Glutamatergic neuron (in vitro differentiated cells): ENCODE measurements at regions not wholly inside any gene's neighbourhood (a gene's known extent, or its start where the extent isn't known, plus 50 kb on each side); places are given as distances from the start of the nearest gene placed in this dataset.
"Not testable (repeated sequence)": the region's sequence is repeated elsewhere in the genome, so short reads cannot be mapped to it uniquely, and the experiment has no call there.

Experiments used
- DNase-seq: peaks from one replicate; pipeline ENCODE4 v3.0.0; 2022
- H3K27ac Mint-ChIP-seq: one replicate; pipeline ENCODE4 v1.8.0; 2020; ENCODE audit warnings: mild to moderate bottlenecking, mixed read lengths, inconsistent platforms; ENCODE audit not compliant: unreplicated experiment
- H3K27me3 Mint-ChIP-seq: one replicate; pipeline ENCODE4 v1.8.0; 2020; ENCODE audit warnings: mild to moderate bottlenecking, moderate library complexity, mixed read lengths, inconsistent platforms; ENCODE audit not compliant: unreplicated experiment
- H3K36me3 Mint-ChIP-seq: one replicate; pipeline ENCODE4 v1.8.0; 2020; ENCODE audit warnings: mild to moderate bottlenecking, mixed read lengths, inconsistent platforms; ENCODE audit not compliant: unreplicated experiment
- H3K4me1 Mint-ChIP-seq: one replicate; pipeline ENCODE4 v1.8.0; 2020; ENCODE audit warnings: mild to moderate bottlenecking, low read depth, mixed read lengths, inconsistent platforms; ENCODE audit not compliant: unreplicated experiment
- H3K4me3 Mint-ChIP-seq: one replicate; pipeline ENCODE4 v1.8.0; 2020; ENCODE audit warnings: mild to moderate bottlenecking, mixed read lengths, inconsistent platforms; ENCODE audit not compliant: unreplicated experiment
- H3K9me3 Mint-ChIP-seq: one replicate; pipeline ENCODE4 v1.8.0; 2020; ENCODE audit warnings: mild to moderate bottlenecking, moderate library complexity, mixed read lengths, inconsistent platforms; ENCODE audit not compliant: unreplicated experiment
- TF ChIP-seq, protein P1 (sequence below): fragments of 200-600 bp; sonication (generic); IDR thresholded peaks from one replicate; pipeline ENCODE4 v1.5.0; 2021; ENCODE audit not compliant: partially characterized antibody, unreplicated experiment

DNA sequence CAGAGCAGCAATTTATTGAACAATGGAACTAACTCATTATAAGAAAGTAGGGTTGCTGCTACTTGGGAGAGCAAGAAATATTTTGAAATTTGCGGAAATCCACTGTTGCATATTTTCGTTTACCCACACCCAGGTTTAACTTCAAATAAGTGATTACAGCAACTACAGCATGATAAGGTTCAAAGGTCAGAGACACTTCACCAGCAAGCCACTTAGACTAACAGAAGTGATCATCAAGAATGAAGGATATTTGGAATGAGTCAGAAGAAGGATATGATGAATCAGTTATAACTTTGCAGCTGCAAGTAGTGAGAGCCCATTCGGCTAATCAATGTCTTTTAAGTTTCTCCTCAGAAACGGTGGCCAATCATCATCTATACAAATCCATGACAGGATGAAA is 199.3 kb downstream of the TMA16 start:
- H3K36me3 Mint-ChIP-seq: no peaks in the 10 kb centered on the region
- TF ChIP-seq, protein P1, sequence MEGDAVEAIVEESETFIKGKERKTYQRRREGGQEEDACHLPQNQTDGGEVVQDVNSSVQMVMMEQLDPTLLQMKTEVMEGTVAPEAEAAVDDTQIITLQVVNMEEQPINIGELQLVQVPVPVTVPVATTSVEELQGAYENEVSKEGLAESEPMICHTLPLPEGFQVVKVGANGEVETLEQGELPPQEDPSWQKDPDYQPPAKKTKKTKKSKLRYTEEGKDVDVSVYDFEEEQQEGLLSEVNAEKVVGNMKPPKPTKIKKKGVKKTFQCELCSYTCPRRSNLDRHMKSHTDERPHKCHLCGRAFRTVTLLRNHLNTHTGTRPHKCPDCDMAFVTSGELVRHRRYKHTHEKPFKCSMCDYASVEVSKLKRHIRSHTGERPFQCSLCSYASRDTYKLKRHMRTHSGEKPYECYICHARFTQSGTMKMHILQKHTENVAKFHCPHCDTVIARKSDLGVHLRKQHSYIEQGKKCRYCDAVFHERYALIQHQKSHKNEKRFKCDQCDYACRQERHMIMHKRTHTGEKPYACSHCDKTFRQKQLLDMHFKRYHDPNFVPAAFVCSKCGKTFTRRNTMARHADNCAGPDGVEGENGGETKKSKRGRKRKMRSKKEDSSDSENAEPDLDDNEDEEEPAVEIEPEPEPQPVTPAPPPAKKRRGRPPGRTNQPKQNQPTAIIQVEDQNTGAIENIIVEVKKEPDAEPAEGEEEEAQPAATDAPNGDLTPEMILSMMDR: no peak
- peaks cover 2% of the 10 kb centered on the region for H3K4me1 Mint-ChIP-seq
- no peak for DNase-seq
- no peak overlapping the region for H3K27ac Mint-ChIP-seq
- no peaks in the 10 kb centered on the region for H3K27me3 Mint-ChIP-seq
- no peaks in the 10 kb centered on the region for H3K9me3 Mint-ChIP-seq
- no peak overlapping the region for H3K4me3 Mint-ChIP-seq

GRCh38 chr4:163694385-163694784 is 199.9 kb downstream of the TMA16 start:
- no peaks in the 10 kb centered on the region for H3K4me1 Mint-ChIP-seq
- TF ChIP-seq, protein P1: no peak
- H3K36me3 Mint-ChIP-seq: no peaks in the 10 kb centered on the region
- DNase-seq: no peak
- H3K27me3 Mint-ChIP-seq: no peaks in the 10 kb centered on the region
- H3K9me3 Mint-ChIP-seq: no peaks in the 10 kb centered on the region
- no peak overlapping the region for H3K27ac Mint-ChIP-seq
- H3K4me3 Mint-ChIP-seq: no peak overlapping the region

DNA sequence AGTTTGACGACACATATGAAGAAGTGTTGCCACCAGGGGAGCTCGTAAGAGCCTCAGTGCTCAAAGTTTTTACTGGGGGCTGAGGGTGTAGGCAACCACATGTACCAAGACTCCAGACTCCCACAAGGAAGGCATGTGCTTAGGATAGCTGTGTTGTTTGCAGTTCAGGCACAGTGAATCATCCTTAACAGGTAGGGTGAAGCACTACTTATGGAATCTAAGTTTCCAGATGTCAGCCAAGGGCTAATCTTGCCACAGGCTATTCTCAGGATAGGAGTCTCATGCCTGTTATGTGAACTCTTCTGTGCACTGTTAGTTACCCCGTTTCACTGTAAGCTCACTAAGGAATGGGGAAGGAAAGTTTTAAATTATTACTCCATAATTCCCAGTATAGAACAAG is 202.6 kb downstream of the TMA16 start:
- TF ChIP-seq, protein P1: no peak
- no peaks in the 10 kb centered on the region for H3K9me3 Mint-ChIP-seq
- H3K36me3 Mint-ChIP-seq: no peaks in the 10 kb centered on the region
- no peaks in the 10 kb centered on the region for H3K27me3 Mint-ChIP-seq
- H3K4me1 Mint-ChIP-seq: no peaks in the 10 kb centered on the region
- H3K4me3 Mint-ChIP-seq: no peak overlapping the region
- no peak overlapping the region for H3K27ac Mint-ChIP-seq
- DNase-seq: no peak

- H3K9me3 Mint-ChIP-seq, H3K27me3 Mint-ChIP-seq, H3K4me3 Mint-ChIP-seq, H3K4me1 Mint-ChIP-seq, H3K27ac Mint-ChIP-seq, H3K36me3 Mint-ChIP-seq, DNase-seq: not testable (repeated sequence)
Observed at GRCh38 chr4:163700383-163700782, 205.9 kb downstream of the TMA16 start.

- Mint-ChIP-seq H3K27me3 (no peaks in the 10 kb centered on the region), H3K9me3 (peaks cover 2% of the 10 kb centered on the region), H3K4me1 (no peaks in the 10 kb centered on the region), H3K4me3 (no peak overlapping the region), H3K27ac (no peak overlapping the region), H3K36me3 (no peaks in the 10 kb centered on the region)
- DNase-seq: no peak
- TF ChIP-seq, protein P1: no peak
Observed at GRCh38 chr4:163701916-163702315, 207.4 kb downstream of the TMA16 start.

- no peaks in the 10 kb centered on the region for H3K36me3 Mint-ChIP-seq
- H3K4me3 Mint-ChIP-seq: no peak overlapping the region
- no peak overlapping the region for H3K27ac Mint-ChIP-seq
- TF ChIP-seq, protein P1: no peak
- no peaks in the 10 kb centered on the region for H3K27me3 Mint-ChIP-seq
- H3K4me1 Mint-ChIP-seq: no peaks in the 10 kb centered on the region
- peaks cover 2% of the 10 kb centered on the region for H3K9me3 Mint-ChIP-seq
- DNase-seq: no peak
Observed at GRCh38 chr4:163702736-163703135, 208.2 kb downstream of the TMA16 start.
